ENCODE measurements at regions not wholly inside any gene's neighbourhood (a gene's known extent, or its start where the extent isn't known, plus 50 kb on each side); places are given as distances from the start of the nearest gene placed in this dataset.

DNA sequence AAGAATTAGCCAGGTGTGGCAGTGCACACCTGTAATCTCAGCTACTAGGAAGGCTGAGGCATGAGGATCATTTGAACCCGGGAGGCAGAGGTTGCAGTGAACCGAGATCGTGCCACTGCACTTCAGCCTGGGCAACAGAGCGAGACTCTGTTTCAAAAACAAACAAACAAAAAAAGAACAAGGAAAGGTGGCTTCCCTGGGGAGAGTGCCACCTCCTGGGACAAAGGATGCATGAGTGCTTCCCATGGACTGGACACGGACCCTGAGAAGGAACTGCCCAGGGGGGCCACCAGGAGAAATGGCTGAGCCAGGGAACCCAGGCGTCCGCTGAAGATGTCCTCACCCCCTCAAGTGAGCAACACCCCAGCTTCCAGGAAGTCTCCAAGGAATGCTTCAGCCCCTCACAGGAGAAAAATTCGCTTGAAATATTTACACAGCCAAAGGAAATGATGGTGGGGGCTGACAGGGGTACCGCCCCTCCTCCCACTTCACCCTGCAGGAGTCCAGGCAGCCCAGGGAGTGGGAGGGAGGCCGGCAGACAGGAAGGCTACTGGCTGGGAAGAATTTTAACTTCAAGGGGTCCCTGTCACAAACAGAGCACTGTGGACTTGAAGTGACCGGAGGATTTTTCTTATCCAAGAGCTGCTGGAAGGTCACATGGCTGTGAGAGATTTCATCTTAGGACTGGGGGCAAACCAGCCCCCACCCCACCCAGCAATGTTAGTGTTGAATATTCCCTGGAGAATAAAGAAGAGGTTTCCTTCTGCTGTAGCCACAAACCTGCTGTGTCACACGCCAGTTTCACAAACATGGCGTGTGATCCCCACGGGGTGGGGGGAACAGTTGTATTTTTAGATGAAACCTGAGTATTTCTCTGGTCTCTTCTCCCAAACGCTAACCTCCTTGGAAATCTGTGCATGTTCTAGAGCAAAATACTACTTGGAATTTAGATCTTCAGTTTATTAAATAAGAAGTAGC, 90.8 kb upstream of the SLC25A33 start:
- H3K27ac ChIP-seq = no peak overlapping the region
- TF ChIP-seq CTCF (conservative IDR thresholded peaks at IDR 0.05) = no peak; the same call in 1 of the 2 replicates

- H3K27ac ChIP-seq = no peak overlapping the region
- TF ChIP-seq CTCF (conservative IDR thresholded peaks at IDR 0.05) = no peak
Measured at GRCh38 chr1:9449110-9449627, 90.1 kb upstream of the SLC25A33 start.

DNA sequence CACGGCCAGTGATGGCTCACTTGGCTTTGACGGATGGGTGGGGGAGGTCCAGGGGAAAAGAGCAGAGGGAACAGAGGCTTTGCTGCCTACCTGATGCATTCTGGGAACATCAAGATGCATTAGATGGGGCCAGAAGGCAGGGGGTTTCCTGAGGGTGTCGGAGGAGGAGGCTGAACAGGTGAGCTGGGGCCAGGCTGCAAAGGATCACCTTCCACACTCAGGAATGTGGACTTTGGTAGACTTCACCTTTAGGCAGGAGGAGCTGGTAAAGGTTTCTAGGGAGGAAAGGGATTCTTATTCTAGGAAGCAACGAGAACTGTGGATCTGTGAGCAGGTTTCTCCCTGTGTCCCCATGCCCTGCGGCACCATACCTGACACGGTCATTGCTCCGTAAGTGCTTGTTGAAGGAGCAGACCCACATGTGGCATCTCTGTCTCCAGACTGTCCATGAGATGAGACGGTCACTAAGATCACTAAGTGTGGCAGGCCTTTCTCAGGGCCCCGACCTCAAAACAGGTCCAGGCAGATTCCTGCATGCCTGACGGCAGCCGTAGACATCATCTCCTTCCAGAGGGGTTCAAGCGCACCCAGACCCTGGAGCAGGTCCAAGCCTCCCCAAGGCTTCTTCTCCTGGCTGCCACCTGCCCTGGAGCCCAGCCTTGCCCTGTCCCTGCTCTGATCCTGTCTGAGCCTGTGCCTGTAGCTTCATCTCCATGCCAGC, 89.1 kb upstream of the SLC25A33 start:
- H3K27ac ChIP-seq = no peak overlapping the region
- TF ChIP-seq CTCF (conservative IDR thresholded peaks at IDR 0.05) = no peak

DNA sequence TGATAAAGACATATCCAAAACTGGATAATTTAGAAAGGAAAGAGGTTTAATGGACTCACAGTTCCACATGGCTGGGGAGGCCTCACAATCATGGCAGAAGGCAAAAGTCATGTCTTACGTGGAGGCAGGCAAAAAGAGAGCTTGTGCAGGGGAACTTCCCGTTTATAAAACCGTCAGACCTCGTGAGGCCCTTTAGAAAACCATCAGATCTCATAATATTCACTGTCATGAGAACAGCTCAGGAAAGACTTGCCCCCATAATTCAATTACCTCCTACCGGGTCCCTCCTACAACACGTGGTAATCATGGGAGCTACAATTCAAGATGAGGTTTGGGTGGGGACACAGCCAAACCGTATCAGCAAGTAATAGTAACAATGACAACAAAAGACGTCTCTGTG, 88.2 kb upstream of the SLC25A33 start:
- no peak for TF ChIP-seq CTCF (conservative IDR thresholded peaks at IDR 0.05)
- no peak overlapping the region for H3K27ac ChIP-seq

GRCh38 chr1:9452516-9453140, 86.6 kb upstream of the SLC25A33 start:
- H3K27ac ChIP-seq = no peak overlapping the region
- TF ChIP-seq CTCF (conservative IDR thresholded peaks at IDR 0.05) = no peak

DNA sequence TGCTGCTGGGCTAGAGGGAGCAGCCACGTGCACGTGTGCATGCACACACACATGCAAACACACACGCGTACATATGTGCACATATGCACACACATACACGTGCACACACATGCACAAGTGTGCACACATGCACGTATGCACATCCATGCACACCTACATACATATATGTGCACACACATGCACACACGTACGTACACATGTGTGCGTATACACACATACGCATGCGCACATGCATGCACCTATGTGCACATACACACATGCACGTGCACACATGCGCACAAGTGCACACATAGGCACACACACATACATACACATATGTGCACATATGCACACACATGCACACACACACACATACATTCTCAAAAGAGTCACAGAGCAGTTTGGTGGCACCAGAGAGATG, 85.9 kb upstream of the SLC25A33 start:
- H3K27ac ChIP-seq = no peak overlapping the region
- no peak for TF ChIP-seq CTCF (conservative IDR thresholded peaks at IDR 0.05)

All from VCaP (cell line).